GM12878 (cell line): ENCODE measurements at regions not wholly inside any gene's neighbourhood (a gene's known extent, or its start where the extent isn't known, plus 50 kb on each side); places are given as distances from the start of the nearest gene placed in this dataset.

Experiments used
- MTA3 ChIP-seq: IDR thresholded peaks from 2 replicates; pipeline ENCODE4 v1.6.1; 2012; ENCODE audit warnings: low read length, inconsistent platforms, borderline replicate concordance
- POLR2AphosphoS5 ChIP-seq: IDR thresholded peaks from 2 replicates; pipeline ENCODE4 v1.6.1; 2011; ENCODE audit warnings: mild to moderate bottlenecking, low read length, inconsistent platforms
- TAF1 ChIP-seq: IDR thresholded peaks from 2 replicates; pipeline ENCODE4 v1.6.1; 2011; ENCODE audit warnings: mild to moderate bottlenecking, low read depth, low read length, borderline replicate concordance
- TARDBP ChIP-seq: IDR thresholded peaks from 2 replicates; pipeline ENCODE4 v1.6.1; 2016; ENCODE audit warnings: borderline replicate concordance

DNA sequence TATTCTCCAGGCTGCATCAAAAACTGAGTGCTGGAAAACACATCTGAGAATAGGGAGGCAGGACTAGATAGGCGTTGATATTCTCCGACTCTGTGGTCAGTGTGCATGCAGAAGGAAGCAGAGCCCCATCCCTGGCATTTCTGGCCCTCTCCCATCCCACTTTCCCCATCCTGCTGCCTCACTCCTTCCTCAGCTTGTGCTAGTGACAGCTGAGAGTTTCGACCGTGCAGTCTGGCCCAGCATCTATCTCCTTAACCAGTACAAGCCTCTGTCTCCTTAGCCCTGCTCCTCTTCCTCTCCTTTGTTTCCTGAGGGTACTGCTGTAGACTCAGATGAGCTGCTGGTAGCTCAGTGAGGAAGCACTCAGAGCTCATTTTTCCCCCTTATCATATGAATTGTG, 163.2 kb downstream of the SUCLA2 start:
- TF ChIP-seq POLR2AphosphoS5 = no peak
- no peak for TF ChIP-seq MTA3
- no peak for TF ChIP-seq TARDBP
- no peak for TF ChIP-seq TAF1
